H1 (cell line): ENCODE measurements at regions not wholly inside any gene's neighbourhood (a gene's known extent, or its start where the extent isn't known, plus 50 kb on each side); places are given as distances from the start of the nearest gene placed in this dataset.

Experiments
- CTCF ChIA-PET: fragments of 300-600 bp; sonication (Branson Sonifier 250); formaldehyde crosslinking; loops from one replicate; lab custom pipeline; 2021; ENCODE audit not compliant: partially characterized antibody; lab: Charles Lee
- POLR2A ChIA-PET: fragments of 300-600 bp; sonication (Branson Sonifier 250); formaldehyde crosslinking; loops from one replicate; lab custom pipeline; 2021; ENCODE audit warnings: inconsistent platforms; ENCODE audit not compliant: partially characterized antibody; lab: Charles Lee
- DNase-seq, 2 experiments: peaks; one replicate each; pipeline versions ENCODE4 v3.0.0 to v3.0.0-alpha.2; 2010 to 2022; ENCODE audit warnings: low spot score in 2 of 2, low read depth in 1 of 2, mixed read lengths in 1 of 2
- FAIRE-seq: peaks from 2 replicates; lab custom pipeline; 2011; peaks lifted over from hg19 to GRCh38; lab: Jason Lieb, UNC
- H2AFZ ChIP-seq: 2 replicates; pipeline ENCODE4 v1.8.1; 2012; ENCODE audit warnings: low read length, inconsistent platforms
- H2AK5ac ChIP-seq: 2 replicates; pipeline ENCODE4 v1.6.1; 2013; ENCODE audit warnings: low read depth, low read length
- H2BK120ac ChIP-seq: replicated peaks from 2 replicates; pipeline ENCODE3; 2013; ENCODE audit warnings: low read depth, low read length, inconsistent platforms
- H2BK12ac ChIP-seq: 2 replicates; pipeline ENCODE4 v1.6.1; 2013; ENCODE audit warnings: low read depth, low read length
- H2BK15ac ChIP-seq: 2 replicates; pipeline ENCODE4 v1.6.1; 2013; ENCODE audit warnings: low read length
- H2BK20ac ChIP-seq: 2 replicates; pipeline ENCODE4 v1.6.1; 2013; ENCODE audit warnings: low read length
- H2BK5ac ChIP-seq: 2 replicates; pipeline ENCODE4 v1.6.1; 2013; ENCODE audit warnings: low read depth, low read length
- H3K14ac ChIP-seq: 2 replicates; pipeline ENCODE4 v1.6.1; 2013; ENCODE audit warnings: inconsistent platforms; ENCODE audit not compliant: insufficient read length
- H3K18ac ChIP-seq: 2 replicates; pipeline ENCODE4 v1.6.1; 2013; ENCODE audit warnings: low read length; ENCODE audit errors: extremely low read depth
- H3K23ac ChIP-seq: 2 replicates; pipeline ENCODE4 v1.6.1; 2013; ENCODE audit warnings: inconsistent platforms; ENCODE audit not compliant: insufficient read length
- H3K23me2 ChIP-seq: 2 replicates; pipeline ENCODE4 v1.6.1; 2013; ENCODE audit warnings: low read depth, low read length
- H3K27ac ChIP-seq: 2 replicates; pipeline ENCODE4 v1.6.1; 2011; ENCODE audit warnings: low read depth, low read length, inconsistent platforms
- H3K27me3 ChIP-seq, 4 experiments: replicated peaks in 1 of 4; 1 replicate in 1 of 4; 2 replicates in 3 of 4; pipeline versions ENCODE4 v1.6.1 to v1.8.1; 2011 to 2013; ENCODE audit warnings: low read length in 3 of 4, mild to moderate bottlenecking in 3 of 4, inconsistent platforms in 2 of 4, mixed read lengths in 2 of 4, moderate library complexity in 1 of 4; ENCODE audit not compliant: control insufficient read depth in 3 of 4, insufficient read depth in 3 of 4; ENCODE audit errors: extremely low read depth in 1 of 4
- H3K36me3 ChIP-seq, 4 experiments: 2 replicates each; pipeline versions ENCODE4 v1.6.1 to v1.8.1; 2011 to 2013; ENCODE audit warnings: mild to moderate bottlenecking in 4 of 4, low read length in 3 of 4, moderate library complexity in 2 of 4, control low read depth in 1 of 4, inconsistent platforms in 1 of 4; ENCODE audit not compliant: insufficient read depth in 4 of 4, control insufficient read depth in 2 of 4
- H3K4ac ChIP-seq: replicated peaks from 2 replicates; pipeline ENCODE3; 2013; ENCODE audit warnings: low read length, low read depth, mixed read lengths, inconsistent platforms; ENCODE audit not compliant: insufficient read length
- H3K4me1 ChIP-seq, 4 experiments: replicated peaks in 1 of 4; 1 replicate in 1 of 4; 2 replicates in 3 of 4; pipeline versions ENCODE4 v1.6.1 to v1.8.1; 2011 to 2013; ENCODE audit warnings: low read length in 3 of 4, inconsistent platforms in 2 of 4, mixed read lengths in 1 of 4; ENCODE audit not compliant: insufficient read depth in 4 of 4, control insufficient read depth in 3 of 4
- H3K4me2 ChIP-seq, 2 experiments: 2 replicates each; pipeline versions ENCODE4 v1.6.1 to v1.8.1; 2011 to 2013; ENCODE audit warnings: low read depth in 2 of 2, low read length in 2 of 2, control low read depth in 1 of 2, inconsistent platforms in 1 of 2, mild to moderate bottlenecking in 1 of 2; ENCODE audit not compliant: insufficient read depth in 1 of 2
- H3K4me3 ChIP-seq, 4 experiments: fragments of 200-600, 300-600 bp in 1 of 4; sonication (generic), shearing (Covaris generic), sonication (Bioruptor Twin) in 1 of 4; 2 replicates each; pipeline versions ENCODE4 v1.5.1 to v1.8.1; 2011 to 2016; ENCODE audit warnings: low read length in 4 of 4, low read depth in 3 of 4, control low read depth in 2 of 4, inconsistent platforms in 2 of 4, mild to moderate bottlenecking in 2 of 4, mixed read lengths in 1 of 4, moderate library complexity in 1 of 4; ENCODE audit not compliant: insufficient read depth in 2 of 4; ENCODE audit errors: extremely low read depth in 1 of 4
- H3K56ac ChIP-seq: replicated peaks from 2 replicates; pipeline ENCODE3; 2013; ENCODE audit warnings: low read depth, mild to moderate bottlenecking, mixed read lengths, low read length, inconsistent platforms; ENCODE audit not compliant: insufficient read length
- H3K79me1 ChIP-seq: 2 replicates; pipeline ENCODE4 v1.6.1; 2013; ENCODE audit warnings: low read depth, low read length, control low read depth
- H3K79me2 ChIP-seq, 2 experiments: 2 replicates each; pipeline versions ENCODE4 v1.6.1 to v1.8.1; 2012 to 2013; ENCODE audit warnings: low read length in 2 of 2, mild to moderate bottlenecking in 2 of 2, inconsistent platforms in 1 of 2; ENCODE audit not compliant: insufficient read depth in 2 of 2, control insufficient read depth in 1 of 2
- H3K9ac ChIP-seq, 4 experiments: replicated peaks in 1 of 4; 1 replicate in 1 of 4; 2 replicates in 3 of 4; pipeline versions ENCODE4 v1.6.1 to v1.8.1; 2011 to 2013; ENCODE audit warnings: low read depth in 3 of 4, low read length in 3 of 4, control low read depth in 2 of 4, mild to moderate bottlenecking in 2 of 4, moderate library complexity in 2 of 4, inconsistent platforms in 1 of 4; ENCODE audit errors: extremely low read depth in 1 of 4
- H3K9me3 ChIP-seq, 2 experiments: 2 replicates each; pipeline versions ENCODE4 v1.6.1 to v1.8.1; 2012 to 2013; ENCODE audit warnings: mild to moderate bottlenecking in 2 of 2, moderate library complexity in 2 of 2, control low read depth in 1 of 2, inconsistent platforms in 1 of 2, low read depth in 1 of 2, low read length in 1 of 2, mixed read lengths in 1 of 2; ENCODE audit not compliant: insufficient read depth in 2 of 2
- H4K20me1 ChIP-seq, 2 experiments: replicated peaks in 1 of 2; 2 replicates each; pipeline versions ENCODE3 to v1.8.1; 2011 to 2013; ENCODE audit warnings: inconsistent platforms in 2 of 2, low read length in 2 of 2, mild to moderate bottlenecking in 1 of 2; ENCODE audit not compliant: insufficient read depth in 2 of 2, control insufficient read depth in 1 of 2
- H4K5ac ChIP-seq: 2 replicates; pipeline ENCODE4 v1.6.1; 2013; ENCODE audit warnings: low read length, low read depth, mixed read lengths, inconsistent platforms; ENCODE audit not compliant: insufficient read length
- H4K8ac ChIP-seq: 2 replicates; pipeline ENCODE4 v1.8.0; 2013; ENCODE audit warnings: mild to moderate bottlenecking, moderate library complexity, low read length, inconsistent platforms; ENCODE audit not compliant: insufficient read depth; ENCODE audit errors: extremely low read depth
- H4K91ac ChIP-seq: replicated peaks from 2 replicates; pipeline ENCODE3; 2013; ENCODE audit warnings: low read length, mixed read lengths, inconsistent platforms; ENCODE audit not compliant: insufficient read length
- BACH1 ChIP-seq: IDR thresholded peaks from 2 replicates; pipeline ENCODE4 v1.6.1; 2012; ENCODE audit warnings: low read length, improper control_type of control experiment
- FOSL1 ChIP-seq: IDR thresholded peaks from 2 replicates; pipeline ENCODE4 v1.6.1; 2011; ENCODE audit warnings: mild to moderate bottlenecking, low read depth, low read length, moderate library complexity; ENCODE audit not compliant: insufficient read depth
- KDM4A ChIP-seq: IDR thresholded peaks from one replicate; pipeline ENCODE4 v1.7.1; 2012; ENCODE audit warnings: low read depth, mild to moderate bottlenecking, moderate library complexity, low read length, inconsistent platforms; ENCODE audit not compliant: severe bottlenecking
- MAFK ChIP-seq: IDR thresholded peaks from 2 replicates; pipeline ENCODE4 v1.6.1; 2012; ENCODE audit warnings: low read depth, mild to moderate bottlenecking, improper control_type of control experiment, low read length
- ZNF274 ChIP-seq: IDR thresholded peaks from 2 replicates; pipeline ENCODE4 v1.7.0; 2012; ENCODE audit warnings: low read length, borderline replicate concordance; ENCODE audit errors: extremely low read depth
- WGBS, 2 experiments: shearing (Covaris generic) in 1 of 2; methylation state at CpG; one replicate each; pipeline versions ENCODE4 v1.1.6 to v1.1.7; 2013 to 2015; ENCODE audit warnings: low lambda C conversion rate in 2 of 2, mixed read lengths in 2 of 2, inconsistent platforms in 1 of 2, low coverage in 1 of 2, missing lambda C conversion rate in 1 of 2; ENCODE audit not compliant: insufficient replicate concordance in 2 of 2, insufficient coverage in 1 of 2, insufficient read length in 1 of 2; ENCODE audit errors: extremely low coverage in 1 of 2, missing lambda C conversion rate in 1 of 2; 5-methylcytosine and 5-hydroxymethylcytosine counted together

GRCh38 chr5:42301349-42301748 is 121.9 kb upstream of the GHR start:
- H2AFZ ChIP-seq = no peak overlapping the region
- CTCF ChIA-PET = interaction anchor here (1.5 kb wide), 1 partner anchor 122 kb away, joined by 5 read pairs; the partner anchor contains the start of gene GHR
- H3K36me3 ChIP-seq = no peaks in the 10 kb centered on the region
- H3K9me3 ChIP-seq = peaks cover 5 to 7% of the 10 kb centered on the region in 2 experiments; a peak in 3 of 4 replicates
- no peak overlapping the region for H3K18ac ChIP-seq
- no peak overlapping the region for H2BK12ac ChIP-seq
- no peaks in the 10 kb centered on the region for H3K27me3 ChIP-seq
- H3K4me2 ChIP-seq = no peak overlapping the region
- H3K23ac ChIP-seq = no peak overlapping the region
- H3K23me2 ChIP-seq = no peaks in the 10 kb centered on the region
- no peaks in the 10 kb centered on the region for H3K79me1 ChIP-seq
- no peak overlapping the region for H4K91ac ChIP-seq
- H3K4ac ChIP-seq = no peak overlapping the region
- no peak overlapping the region for H4K5ac ChIP-seq
- 95% methylated on average over 4 of the region's 4 CpGs; no CpG with 5 or more reads in 1 of the 2 experiments for WGBS, 2 experiments
- no peaks in the 10 kb centered on the region for H4K20me1 ChIP-seq
- POLR2A ChIA-PET = no interaction called here
- H4K8ac ChIP-seq = no peak overlapping the region
- no peak overlapping the region for H2BK5ac ChIP-seq
- H3K56ac ChIP-seq = no peak overlapping the region
- H3K79me2 ChIP-seq = no peaks in the 10 kb centered on the region
- FAIRE-seq (no peak), DNase-seq (no peak)
- H3K4me3 ChIP-seq = no peak overlapping the region
- H3K9ac ChIP-seq = no peak overlapping the region
- H2BK120ac ChIP-seq = no peak overlapping the region
- H3K4me1 ChIP-seq = no peaks in the 10 kb centered on the region
- H2BK20ac ChIP-seq = no peak overlapping the region
- TF ChIP-seq FOSL1 = no peak
- no peak for TF ChIP-seq BACH1
- TF ChIP-seq KDM4A = no peak
- no peak for TF ChIP-seq MAFK
- no peak for TF ChIP-seq ZNF274
- H2AK5ac ChIP-seq = no peak overlapping the region
- H2BK15ac ChIP-seq = no peak overlapping the region
- H3K27ac ChIP-seq = no peak overlapping the region
- no peak overlapping the region for H3K14ac ChIP-seq
